Loucy (cell line): ENCODE measurements at regions not wholly inside any gene's neighbourhood (a gene's known extent, or its start where the extent isn't known, plus 50 kb on each side); places are given as distances from the start of the nearest gene placed in this dataset.

Source experiments
- H2AFZ ChIP-seq: fragments of 200-600 bp; sonication (generic); 2 replicates; pipeline ENCODE4 v1.6.0; 2016; ENCODE audit warnings: antibody characterized with exemption, mild to moderate bottlenecking, low read length, moderate library complexity
- H3F3A ChIP-seq: fragments of 200-600 bp; 2 replicates; pipeline ENCODE4 v1.6.0; 2016; ENCODE audit warnings: antibody characterized with exemption, low read depth, mild to moderate bottlenecking
- H3K27me3 ChIP-seq: fragments of 200-600 bp; sonication (generic); 2 replicates; pipeline ENCODE4 v1.6.1; 2014; ENCODE audit warnings: low read length, mild to moderate bottlenecking; ENCODE audit not compliant: insufficient read depth, poor library complexity, severe bottlenecking
- H3K36me3 ChIP-seq: fragments of 200-600 bp; sonication (generic); 2 replicates; pipeline ENCODE4 v1.6.1; 2016; ENCODE audit warnings: low read length; ENCODE audit not compliant: insufficient read depth
- H3K4me1 ChIP-seq: fragments of 200-600 bp; sonication (generic); 2 replicates; pipeline ENCODE4 v1.5.1; 2014; ENCODE audit warnings: low read length, mild to moderate bottlenecking; ENCODE audit not compliant: insufficient read depth, poor library complexity, severe bottlenecking
- H3K4me2 ChIP-seq: fragments of 200-600 bp; sonication (generic); 2 replicates; pipeline ENCODE4 v1.6.0; 2014; ENCODE audit warnings: antibody characterized with exemption, low read length, low read depth, mild to moderate bottlenecking; ENCODE audit not compliant: poor library complexity, severe bottlenecking
- H3K4me3 ChIP-seq: fragments of 200-600 bp; sonication (generic); 2 replicates; pipeline ENCODE4 v1.5.1; 2014; ENCODE audit warnings: low read length, mild to moderate bottlenecking, mixed read lengths; ENCODE audit not compliant: poor library complexity, severe bottlenecking
- H3K79me2 ChIP-seq: fragments of 200-600 bp; sonication (generic); 2 replicates; pipeline ENCODE4 v1.6.1; 2014; ENCODE audit warnings: low read length; ENCODE audit not compliant: insufficient read depth
- H3K9ac ChIP-seq: fragments of 200-600 bp; sonication (generic); 2 replicates; pipeline ENCODE4 v1.6.0; 2014; ENCODE audit warnings: mild to moderate bottlenecking, low read depth, low read length, moderate library complexity; ENCODE audit not compliant: poor library complexity, severe bottlenecking
- H3K9me2 ChIP-seq: fragments of 200-600 bp; sonication (generic); replicated peaks from 2 replicates; pipeline ENCODE4 v1.6.1; 2016; ENCODE audit warnings: low read depth, low read length, mixed read lengths
- H3K9me3 ChIP-seq: fragments of 200-600 bp; sonication (generic); 2 replicates; pipeline ENCODE4 v1.6.1; 2014; ENCODE audit warnings: mild to moderate bottlenecking, antibody characterized with exemption, low read length, low read depth; ENCODE audit not compliant: insufficient read depth
- H4K20me1 ChIP-seq: fragments of 200-600 bp; sonication (generic); 2 replicates; pipeline ENCODE4 v1.6.0; 2014; ENCODE audit warnings: antibody characterized with exemption, low read length, mild to moderate bottlenecking; ENCODE audit not compliant: insufficient read depth, poor library complexity, severe bottlenecking
- EZH2phosphoT487 ChIP-seq: fragments of 200-600 bp; IDR thresholded peaks from 2 replicates; pipeline ENCODE4 v1.6.1; 2018; ENCODE audit warnings: antibody characterized with exemption, mild to moderate bottlenecking, moderate library complexity, borderline replicate concordance
- TF ChIP-seq, protein P1 (sequence below): fragments of 200-600 bp; sonication (generic); conservative IDR thresholded peaks from 2 replicates; pipeline ENCODE4 v1.5.1; 2014; ENCODE audit warnings: mild to moderate bottlenecking, antibody characterized with exemption, low read length

DNA sequence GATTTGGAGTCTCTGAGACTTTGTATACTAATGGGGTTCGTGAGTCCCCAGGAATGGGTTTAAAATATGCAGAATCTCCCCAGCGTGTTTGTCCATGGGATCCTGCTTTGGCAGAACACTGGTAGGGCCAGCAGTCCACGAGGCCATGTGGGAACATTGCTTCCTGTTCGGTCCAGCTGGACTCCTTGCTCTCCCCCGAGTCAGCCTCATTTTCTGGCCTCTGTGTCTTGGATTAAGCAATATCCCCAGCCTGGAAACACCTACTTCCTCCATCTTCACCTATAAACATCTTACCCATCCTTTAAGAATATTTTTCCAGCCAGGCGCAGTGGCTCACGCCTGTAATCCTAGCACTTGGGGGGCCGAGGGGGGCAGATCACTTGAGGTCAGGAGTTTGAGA is 142.4 kb downstream of the NAV1 start:
- Histone ChIP-seq H3K4me2 (no peak overlapping the region), H2AFZ (no peak overlapping the region), H3F3A (no peaks in the 10 kb centered on the region), H3K4me1 (no peaks in the 10 kb centered on the region), H3K79me2 (no peaks in the 10 kb centered on the region), H3K9ac (no peak overlapping the region), H3K4me3 (no peak overlapping the region), H3K27me3 (no peaks in the 10 kb centered on the region), H3K36me3 (no peaks in the 10 kb centered on the region), H3K9me2 (no peaks in the 10 kb centered on the region), H4K20me1 (no peaks in the 10 kb centered on the region), H3K9me3 (no peaks in the 10 kb centered on the region)
- no peak for TF ChIP-seq EZH2phosphoT487
- TF ChIP-seq, protein P1, sequence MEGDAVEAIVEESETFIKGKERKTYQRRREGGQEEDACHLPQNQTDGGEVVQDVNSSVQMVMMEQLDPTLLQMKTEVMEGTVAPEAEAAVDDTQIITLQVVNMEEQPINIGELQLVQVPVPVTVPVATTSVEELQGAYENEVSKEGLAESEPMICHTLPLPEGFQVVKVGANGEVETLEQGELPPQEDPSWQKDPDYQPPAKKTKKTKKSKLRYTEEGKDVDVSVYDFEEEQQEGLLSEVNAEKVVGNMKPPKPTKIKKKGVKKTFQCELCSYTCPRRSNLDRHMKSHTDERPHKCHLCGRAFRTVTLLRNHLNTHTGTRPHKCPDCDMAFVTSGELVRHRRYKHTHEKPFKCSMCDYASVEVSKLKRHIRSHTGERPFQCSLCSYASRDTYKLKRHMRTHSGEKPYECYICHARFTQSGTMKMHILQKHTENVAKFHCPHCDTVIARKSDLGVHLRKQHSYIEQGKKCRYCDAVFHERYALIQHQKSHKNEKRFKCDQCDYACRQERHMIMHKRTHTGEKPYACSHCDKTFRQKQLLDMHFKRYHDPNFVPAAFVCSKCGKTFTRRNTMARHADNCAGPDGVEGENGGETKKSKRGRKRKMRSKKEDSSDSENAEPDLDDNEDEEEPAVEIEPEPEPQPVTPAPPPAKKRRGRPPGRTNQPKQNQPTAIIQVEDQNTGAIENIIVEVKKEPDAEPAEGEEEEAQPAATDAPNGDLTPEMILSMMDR = no peak

DNA sequence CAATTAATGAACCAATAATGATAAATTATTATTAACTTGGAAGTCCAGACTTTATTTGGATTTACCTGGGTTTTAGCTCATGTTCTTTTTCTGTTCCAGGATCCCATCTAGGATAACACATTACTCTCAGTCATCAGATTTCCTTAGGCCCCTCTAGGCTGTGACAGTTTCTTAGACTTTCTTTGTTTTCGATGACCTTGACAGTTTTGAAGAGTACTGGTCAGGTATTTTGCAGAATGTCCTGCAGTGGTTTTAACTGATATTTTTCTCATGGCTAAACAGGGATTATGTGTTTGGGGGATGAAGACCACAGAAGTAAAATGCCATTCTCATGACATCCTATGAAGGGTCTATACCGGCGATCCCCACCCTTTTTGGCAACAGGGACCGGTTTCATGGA is 144.0 kb downstream of the NAV1 start:
- Histone ChIP-seq H3K4me1 (peaks cover 5% of the 10 kb centered on the region), H3F3A (no peaks in the 10 kb centered on the region), H3K9ac (no peak overlapping the region), H3K9me3 (no peaks in the 10 kb centered on the region), H2AFZ (no peak overlapping the region), H4K20me1 (no peaks in the 10 kb centered on the region), H3K9me2 (no peaks in the 10 kb centered on the region), H3K4me3 (no peak overlapping the region), H3K36me3 (no peaks in the 10 kb centered on the region), H3K79me2 (no peaks in the 10 kb centered on the region), H3K27me3 (no peaks in the 10 kb centered on the region), H3K4me2 (no peak overlapping the region)
- TF ChIP-seq, protein P1 = no peak
- no peak for TF ChIP-seq EZH2phosphoT487

DNA sequence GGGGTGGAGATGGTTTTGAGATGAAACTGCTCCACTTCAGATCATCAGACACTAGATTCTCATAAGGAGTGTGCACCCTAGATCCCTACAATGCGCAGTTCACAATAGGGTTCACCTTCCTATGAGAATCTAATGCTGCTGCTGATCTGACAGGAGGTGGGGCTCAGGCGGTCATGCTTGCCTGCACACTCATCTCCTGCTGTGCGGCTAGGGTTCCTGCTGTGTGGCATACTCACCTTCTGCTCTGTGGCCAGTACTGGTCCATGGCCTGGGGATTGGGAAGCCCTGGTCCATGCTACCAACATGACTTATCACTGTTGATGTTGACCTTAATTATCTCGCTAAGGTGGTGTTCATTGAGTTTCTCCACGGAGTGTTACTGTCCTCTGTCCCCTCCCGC is 144.5 kb downstream of the NAV1 start:
- H3K36me3 ChIP-seq = no peaks in the 10 kb centered on the region
- H3K4me2 ChIP-seq = no peak overlapping the region
- no peaks in the 10 kb centered on the region for H3F3A ChIP-seq
- TF ChIP-seq, protein P1 = no peak
- no peak for TF ChIP-seq EZH2phosphoT487
- H3K27me3 ChIP-seq = no peaks in the 10 kb centered on the region
- no peak overlapping the region for H2AFZ ChIP-seq
- no peak overlapping the region for H3K4me3 ChIP-seq
- H4K20me1 ChIP-seq = no peaks in the 10 kb centered on the region
- H3K9me3 ChIP-seq = no peaks in the 10 kb centered on the region
- H3K9ac ChIP-seq = no peak overlapping the region
- no peaks in the 10 kb centered on the region for H3K79me2 ChIP-seq
- H3K4me1 ChIP-seq = peaks cover 5% of the 10 kb centered on the region
- H3K9me2 ChIP-seq = no peaks in the 10 kb centered on the region
